GM21367 (cell line): ENCODE measurements at regions not wholly inside any gene's neighbourhood (a gene's known extent, or its start where the extent isn't known, plus 50 kb on each side); places are given as distances from the start of the nearest gene placed in this dataset.

Experiments used
- ATAC-seq: cut with Tn5 transposase; IDR thresholded peaks from one replicate; pipeline ENCODE4 v1.9.1; 2021; ENCODE audit not compliant: unreplicated experiment

- ATAC-seq = no peak
Measured at GRCh38 chr13:108435393-108436149, 166.1 kb downstream of the TNFSF13B start.

DNA sequence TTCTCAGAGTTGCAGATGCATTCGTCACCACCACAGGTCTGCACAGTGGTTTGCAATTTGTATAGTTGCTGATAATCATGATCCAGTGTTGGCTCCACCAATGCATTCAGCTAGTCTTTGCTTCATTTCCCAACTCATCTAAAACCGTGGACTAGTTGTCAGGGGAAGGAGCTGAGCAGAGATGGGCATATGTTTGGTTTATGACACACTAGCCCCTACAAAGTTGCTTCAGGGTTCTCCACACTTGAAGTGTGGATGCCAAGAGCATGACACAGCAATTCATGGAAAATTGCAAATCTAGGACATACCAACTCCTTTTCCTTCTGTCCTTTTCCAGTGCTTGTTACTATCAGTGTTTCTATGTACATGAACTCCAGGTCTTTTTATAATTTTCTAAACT, 168.0 kb downstream of the TNFSF13B start:
- no peak for ATAC-seq

GRCh38 chr13:108439556-108439955, 170.0 kb downstream of the TNFSF13B start:
- no peak for ATAC-seq

GRCh38 chr13:108444448-108444847, 174.9 kb downstream of the TNFSF13B start:
- no peak for ATAC-seq

- ATAC-seq = no peak
Measured at GRCh38 chr13:108448891-108449290, 179.4 kb downstream of the TNFSF13B start.

- no peak for ATAC-seq
Measured at GRCh38 chr13:108451121-108451520, 178.3 kb upstream of the MYO16 start.

DNA sequence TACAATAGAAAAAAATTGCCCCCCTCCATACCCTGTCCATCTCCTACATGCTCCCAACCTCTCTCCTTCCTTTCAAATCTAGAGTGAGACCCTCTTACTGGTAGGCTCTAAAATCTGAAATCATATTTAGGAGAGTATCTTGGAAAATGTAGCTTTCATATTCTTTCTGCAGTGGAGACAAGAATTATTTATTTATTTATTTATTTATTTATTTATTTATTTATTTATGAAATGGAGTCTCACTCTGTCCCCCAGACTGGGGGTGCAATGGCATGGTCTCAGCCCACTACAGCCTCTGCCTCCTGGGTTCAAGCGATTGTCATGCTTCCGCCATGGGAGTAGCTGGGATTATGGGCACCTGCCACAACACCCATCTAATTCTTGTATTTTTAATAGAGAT, 174.1 kb upstream of the MYO16 start:
- no peak for ATAC-seq

- ATAC-seq = no peak
Measured at GRCh38 chr13:108460043-108460442, 169.4 kb upstream of the MYO16 start.

GRCh38 chr13:108460746-108461145, 168.7 kb upstream of the MYO16 start:
- ATAC-seq = no peak

DNA sequence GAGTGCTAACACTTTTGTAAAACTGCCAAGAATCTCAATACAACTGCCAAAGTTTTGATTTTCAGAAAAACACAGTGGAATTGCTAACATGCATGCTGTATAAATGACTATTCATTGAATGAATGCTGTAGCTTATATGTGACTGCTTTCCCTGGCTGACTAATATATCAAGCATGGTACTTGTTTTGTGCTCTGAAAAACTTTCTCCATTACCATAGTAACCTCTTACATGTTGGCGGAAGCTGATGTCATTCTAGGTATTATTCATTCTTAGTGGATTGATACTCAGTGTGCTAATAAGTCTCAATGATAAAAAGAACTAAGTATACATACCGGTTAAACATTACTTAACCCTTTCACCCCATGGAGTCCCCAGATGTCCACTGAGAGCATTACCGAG, 166.1 kb upstream of the MYO16 start:
- ATAC-seq = no peak

- ATAC-seq = no peak
Measured at GRCh38 chr13:108470921-108471320, 158.5 kb upstream of the MYO16 start.

DNA sequence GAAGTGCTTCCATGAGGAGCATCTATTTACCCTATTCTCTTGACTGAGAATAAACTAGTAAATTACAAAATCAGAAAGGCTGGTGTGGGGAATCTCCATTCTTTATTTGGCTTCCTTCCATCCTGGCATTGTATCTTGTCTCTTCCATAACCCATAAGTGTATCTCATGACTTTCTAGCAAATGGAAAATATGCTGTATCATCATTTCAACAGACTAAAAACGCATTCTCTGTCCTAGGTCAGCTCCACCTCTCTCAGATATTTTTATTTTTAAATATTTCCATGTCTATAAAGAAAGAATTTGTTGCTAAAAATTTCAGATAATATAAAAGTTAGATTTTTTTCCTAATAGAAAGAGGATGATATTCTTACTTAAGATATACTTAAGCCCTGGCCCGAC, 154.2 kb upstream of the MYO16 start:
- ATAC-seq = no peak

- no peak for ATAC-seq
Measured at GRCh38 chr13:108477376-108477775, 152.0 kb upstream of the MYO16 start.

DNA sequence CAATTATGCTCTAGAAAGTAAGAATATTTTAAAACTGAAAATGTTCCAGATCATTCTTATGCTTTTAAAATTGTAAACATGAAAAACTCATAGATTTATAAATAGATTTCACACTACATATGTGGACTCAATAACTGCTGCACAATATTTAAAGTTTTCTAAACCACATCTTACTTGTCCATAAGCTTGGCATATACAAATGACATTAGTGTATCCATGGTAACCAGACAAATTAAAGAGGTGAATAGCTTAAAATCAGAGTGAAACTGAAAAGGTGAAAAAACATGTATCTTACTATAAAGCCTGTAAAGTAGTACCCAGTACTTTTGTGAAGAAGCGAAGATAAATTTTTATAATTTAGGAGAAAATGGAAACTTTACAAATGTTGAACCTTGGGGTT, 151.2 kb upstream of the MYO16 start:
- no peak for ATAC-seq

GRCh38 chr13:108483981-108484380, 145.4 kb upstream of the MYO16 start:
- ATAC-seq = no peak

DNA sequence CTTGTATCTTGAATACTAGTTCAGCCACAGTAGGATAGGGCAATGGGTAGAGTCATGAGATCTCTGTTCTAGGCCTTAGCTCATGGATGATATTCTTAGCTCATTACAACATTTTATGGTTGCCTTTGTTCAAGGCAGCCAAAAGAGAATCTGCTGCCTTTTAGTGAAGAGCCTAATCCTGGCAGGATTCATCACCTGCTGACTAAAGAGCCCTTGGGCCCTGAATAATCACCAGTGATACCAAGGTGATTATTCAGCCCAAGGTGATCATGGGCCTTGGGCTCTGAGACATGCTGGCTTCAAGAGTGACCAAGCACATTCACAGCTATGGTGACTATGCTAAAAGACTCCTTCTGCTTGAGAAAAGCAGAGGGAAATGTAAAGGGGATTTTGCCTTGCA, 143.3 kb upstream of the MYO16 start:
- no peak for ATAC-seq

DNA sequence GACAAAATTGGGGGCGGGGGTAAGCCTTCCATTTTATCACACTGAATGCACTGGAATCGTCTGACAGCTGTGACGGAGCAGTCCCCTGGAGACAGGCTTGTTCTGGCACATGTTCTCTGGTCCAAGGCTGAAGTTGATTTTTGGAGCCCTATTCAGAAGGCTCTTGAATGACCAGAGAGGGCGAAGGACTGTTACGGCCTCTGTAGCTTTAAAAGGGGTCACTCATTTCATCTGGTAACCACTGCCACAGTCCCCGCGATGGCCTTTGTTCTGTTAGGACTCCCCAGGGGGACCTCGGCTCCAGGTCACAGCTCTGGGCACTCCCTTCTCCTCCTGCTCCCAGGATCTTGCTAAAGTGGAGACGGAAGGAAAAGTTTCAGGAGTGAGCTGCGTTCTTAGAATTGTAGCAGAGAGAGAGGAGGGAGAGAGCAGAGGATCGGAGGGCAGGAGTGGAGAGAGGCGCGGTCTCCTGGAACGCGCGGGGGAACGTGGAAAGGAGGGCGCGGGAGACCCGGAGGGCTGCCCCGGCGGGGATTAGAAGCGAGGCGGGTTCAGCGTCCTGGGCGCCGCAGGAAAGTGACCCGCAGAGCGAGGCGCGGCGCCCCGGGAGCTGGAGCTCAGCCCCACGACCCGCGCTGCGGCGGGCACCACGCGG, 134.3 kb upstream of the MYO16 start:
- no peak for ATAC-seq

DNA sequence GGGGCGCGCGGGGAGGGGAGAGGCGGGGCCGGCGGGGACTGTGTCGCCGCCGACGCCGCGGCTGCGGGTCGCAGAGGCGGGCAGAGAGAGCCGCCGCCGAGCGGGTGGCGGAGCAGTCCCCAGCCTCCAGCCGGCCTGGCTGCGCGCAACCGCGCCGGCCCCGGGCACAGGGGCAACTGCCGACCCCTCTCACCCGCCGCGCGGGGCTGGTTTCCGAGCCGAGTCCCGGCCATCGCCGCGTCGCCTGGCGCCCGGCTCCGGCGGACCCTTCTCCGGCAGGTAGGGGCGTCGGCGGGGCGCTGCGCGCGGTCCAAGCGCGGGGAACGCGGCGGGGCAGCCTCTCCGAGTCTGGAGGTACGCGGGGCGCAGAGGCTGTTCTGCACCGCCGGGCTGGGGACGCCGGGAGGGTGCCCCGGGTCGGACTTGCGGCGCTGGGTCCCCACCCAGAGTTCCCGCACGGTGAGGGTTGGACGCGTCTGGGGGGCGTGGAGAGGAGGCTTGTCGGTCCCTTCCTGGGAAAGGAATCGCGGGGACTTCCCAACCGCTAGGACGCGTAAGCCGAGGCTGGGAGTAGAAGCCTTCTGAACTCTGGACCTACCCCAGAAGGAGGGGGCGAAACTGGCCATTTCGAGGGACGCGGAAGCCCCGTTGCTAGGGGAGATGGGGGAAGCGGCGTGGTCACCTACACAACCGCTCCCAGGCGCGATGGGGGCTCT, 133.6 kb upstream of the MYO16 start:
- no peak for ATAC-seq

DNA sequence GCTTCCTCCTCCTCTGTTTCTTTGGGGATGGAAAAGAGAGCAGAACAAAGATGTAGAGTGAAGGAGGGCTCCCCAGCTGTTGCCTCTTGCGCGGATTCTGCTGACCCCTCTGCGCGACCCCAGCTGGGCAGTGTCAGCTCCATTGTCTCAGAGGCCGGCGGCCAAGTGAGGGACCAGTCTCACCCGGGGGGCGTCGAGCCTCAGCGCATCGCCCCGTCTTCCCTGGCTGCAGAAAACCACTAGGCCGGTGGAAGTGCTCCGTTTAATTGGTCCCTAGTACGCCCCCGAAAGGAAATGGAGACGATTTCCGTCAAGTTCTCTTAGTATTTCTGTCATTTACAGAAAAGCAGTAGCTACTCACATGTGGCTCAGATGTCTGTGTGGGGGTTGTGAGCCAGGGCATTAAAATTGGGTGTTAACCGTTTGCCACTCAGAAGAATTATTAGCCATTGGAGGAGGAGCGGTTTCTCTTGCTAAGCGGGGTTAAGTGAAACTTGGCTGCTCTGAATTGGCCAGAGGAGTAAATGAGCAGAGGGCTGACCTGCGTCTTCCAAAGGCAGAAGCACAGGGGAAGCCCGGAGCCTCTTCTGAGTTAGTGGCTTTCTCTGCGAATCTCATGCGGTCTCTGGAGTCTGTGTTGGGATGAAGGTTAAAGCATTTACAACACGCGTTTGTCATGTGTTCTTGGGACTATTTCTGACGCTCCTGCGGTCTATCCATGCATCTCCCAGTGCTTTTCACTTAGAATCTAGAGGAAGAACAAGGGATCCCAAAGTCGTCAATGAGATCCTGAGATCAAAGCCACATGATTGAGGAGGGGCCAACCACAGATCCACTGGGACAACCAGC, 132.8 kb upstream of the MYO16 start:
- ATAC-seq = no peak

- ATAC-seq = no peak
Measured at GRCh38 chr13:108500711-108501110, 128.7 kb upstream of the MYO16 start.

DNA sequence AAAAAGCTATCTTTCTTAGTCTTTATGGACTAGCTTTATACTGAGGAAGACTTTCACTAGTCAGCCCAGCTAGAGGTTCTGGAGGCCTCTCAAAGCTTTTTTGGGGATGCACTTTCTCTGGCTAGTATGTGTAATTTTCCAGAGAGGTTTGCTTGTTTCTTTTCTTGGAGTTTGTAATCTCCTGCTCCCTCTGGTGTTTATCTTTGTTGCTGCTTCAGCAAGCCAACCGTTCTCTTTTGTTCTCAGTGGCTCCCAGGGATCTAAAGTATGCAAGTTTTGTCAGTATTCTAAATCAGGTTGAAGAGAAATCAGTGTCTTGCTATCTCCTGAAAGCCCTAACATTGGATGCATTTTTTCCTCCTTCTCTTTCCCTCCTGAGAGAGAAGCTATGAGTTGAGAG, 121.1 kb upstream of the MYO16 start:
- no peak for ATAC-seq
